ENCODE measurements at regions not wholly inside any gene's neighbourhood (a gene's known extent, or its start where the extent isn't known, plus 50 kb on each side); places are given as distances from the start of the nearest gene placed in this dataset.

GRCh38 chr7:17477182-17477581, 178.7 kb downstream of the AHR start:
- ChIA-PET POLR2A (interaction anchor here (1.3 kb wide), 1 partner anchor 14 kb away, joined by 3 read pairs; no protein-coding TSS in a partner anchor), CTCF (ENCODE audit: unreplicated experiment) (no interaction called here)
- no peaks in the 10 kb centered on the region for H3K9me2 ChIP-seq (ENCODE audit: insufficient read depth, low read length)
- no peak for DNase-seq (ENCODE audit: low spot score)
- BruUV-seq (replicated peaks), result no TSS peak
- H3K9me3 ChIP-seq (ENCODE audit: low read length), result no peaks in the 10 kb centered on the region
- H3K4me1 ChIP-seq (ENCODE audit: insufficient read depth, low read length, poor library complexity, severe bottlenecking), result no peaks in the 10 kb centered on the region
- H4K20me1 ChIP-seq (ENCODE audit: insufficient read depth, low read length), result no peaks in the 10 kb centered on the region
- no peaks in the 10 kb centered on the region for H3K36me3 ChIP-seq (ENCODE audit: insufficient read depth, low read length)
- no peak overlapping the region for H3K4me2 ChIP-seq (ENCODE audit: low read length)
- no peak for TF ChIP-seq CTCF (conservative IDR thresholded peaks at IDR 0.05; ENCODE audit: low read length)
- TF ChIP-seq EZH2phosphoT487 (IDR thresholded peaks at IDR 0.05; ENCODE audit: borderline replicate concordance, low read depth, low read length), result no peak
- no peaks in the 10 kb centered on the region for H3K79me2 ChIP-seq (ENCODE audit: insufficient read depth, low read depth, low read length)
- H3K27ac ChIP-seq (ENCODE audit: low read depth, low read length, poor library complexity, severe bottlenecking), result no peak overlapping the region
- no peak overlapping the region for H2AFZ ChIP-seq (ENCODE audit: low read length)
- intact Hi-C loops (cut with micrococcal nuclease; ENCODE audit: unreplicated experiment), result no loop called here
- no peak overlapping the region for H3K4me3 ChIP-seq (ENCODE audit: low read depth, low read length, poor library complexity, severe bottlenecking)

- CTCF ChIA-PET (ENCODE audit: unreplicated experiment), result no interaction called here
Measured at GRCh38 chr7:17481118-17481517, 182.7 kb downstream of the AHR start.

More at GRCh38 chr7:17481118-17481517, 182.7 kb downstream of the AHR start:
- Histone ChIP-seq H4K20me1 (ENCODE audit: insufficient read depth, low read length) (no peaks in the 10 kb centered on the region), H3K9me2 (ENCODE audit: insufficient read depth, low read length) (no peaks in the 10 kb centered on the region), H3K9me3 (ENCODE audit: low read length) (no peaks in the 10 kb centered on the region), H2AFZ (ENCODE audit: low read length) (no peak overlapping the region), H3K4me2 (ENCODE audit: low read length) (no peak overlapping the region), H3K4me3 (ENCODE audit: low read depth, low read length, poor library complexity, severe bottlenecking) (no peak overlapping the region), H3K79me2 (ENCODE audit: insufficient read depth, low read depth, low read length) (no peaks in the 10 kb centered on the region), H3K36me3 (ENCODE audit: insufficient read depth, low read length) (no peaks in the 10 kb centered on the region), H3K27ac (ENCODE audit: low read depth, low read length, poor library complexity, severe bottlenecking) (no peak overlapping the region), H3K4me1 (ENCODE audit: insufficient read depth, low read length, poor library complexity, severe bottlenecking) (no peaks in the 10 kb centered on the region)
- TF ChIP-seq EZH2phosphoT487 (IDR thresholded peaks at IDR 0.05; ENCODE audit: borderline replicate concordance, low read depth, low read length) (no peak), CTCF (conservative IDR thresholded peaks at IDR 0.05; ENCODE audit: low read length) (no peak)
- intact Hi-C loops (cut with micrococcal nuclease; ENCODE audit: unreplicated experiment), result no loop called here
- BruUV-seq (replicated peaks), result no TSS peak
- no peak for DNase-seq (ENCODE audit: low spot score)
- POLR2A ChIA-PET, result interaction anchor here (0.6 kb wide), 1 partner anchor 214 kb away, joined by 7 read pairs; no protein-coding TSS in a partner anchor

All from OCI-LY7 (cell line).